Liver (tissue), 3 donors: ENCODE measurements at regions not wholly inside any gene's neighbourhood (a gene's known extent, or its start where the extent isn't known, plus 50 kb on each side); places are given as distances from the start of the nearest gene placed in this dataset.

Experiments used
- ATF3 ChIP-seq: IDR thresholded peaks from 2 replicates; pipeline ENCODE4 v1.6.1; 2016; ENCODE audit warnings: antibody characterized with exemption
- CTCF ChIP-seq: fragments of 150-350 bp; IDR thresholded peaks from 2 replicates; pipeline ENCODE4 v1.5.1; 2017; ENCODE audit warnings: improper control_type of control experiment, low read depth, low read length; ENCODE audit not compliant: missing input control
- GABPA ChIP-seq, 2 donors: IDR thresholded peaks in 1 of 2; conservative IDR thresholded peaks in 1 of 2; 2 replicates each; pipeline ENCODE4 v1.6.1; 2016; ENCODE audit warnings: antibody characterized with exemption in 2 of 2, mild to moderate bottlenecking in 1 of 2, moderate library complexity in 1 of 2
- MAX ChIP-seq: IDR thresholded peaks from 2 replicates; pipeline ENCODE4 v1.6.1; 2016; ENCODE audit warnings: antibody characterized with exemption
- RAD21 ChIP-seq, 2 donors: IDR thresholded peaks; 2 replicates each; pipeline ENCODE4 v1.6.1; 2016; ENCODE audit warnings: antibody characterized with exemption in 2 of 2, mild to moderate bottlenecking in 2 of 2
- TAF1 ChIP-seq: conservative IDR thresholded peaks from 2 replicates; pipeline ENCODE4 v1.6.1; 2016; ENCODE audit warnings: antibody characterized with exemption, mild to moderate bottlenecking
- donor health status: healthy.
- donor health status: healthy.

- no peak for TF ChIP-seq GABPA (IDR thresholded peaks at IDR 0.05 in 1 of 2, conservative IDR thresholded peaks at IDR 0.05 in 1 of 2)
- TF ChIP-seq TAF1 = no peak
- TF ChIP-seq CTCF = no peak
- no peak for TF ChIP-seq MAX
- no peak for TF ChIP-seq ATF3
- no peak for TF ChIP-seq RAD21 (IDR thresholded peaks at IDR 0.05)
Measured at GRCh38 chr3:168161696-168162095, 66.0 kb upstream of the GOLIM4 start.
